GM12891 (cell line): ENCODE measurements at regions not wholly inside any gene's neighbourhood (a gene's known extent, or its start where the extent isn't known, plus 50 kb on each side); places are given as distances from the start of the nearest gene placed in this dataset.

ENCODE experiments used
- PAX5 ChIP-seq: IDR thresholded peaks from 2 replicates; pipeline ENCODE4 v1.6.1; 2011; ENCODE audit warnings: low read length, moderate library complexity, mild to moderate bottlenecking; ENCODE audit not compliant: insufficient read depth, severe bottlenecking
- POLR2A ChIP-seq: IDR thresholded peaks from 2 replicates; pipeline ENCODE4 v1.6.1; 2011; ENCODE audit warnings: low read depth, low read length, control low read depth
- POLR2AphosphoS5 ChIP-seq: IDR thresholded peaks from 2 replicates; pipeline ENCODE4 v1.6.1; 2011; ENCODE audit warnings: low read depth, low read length, control low read depth
- POU2F2 ChIP-seq: IDR thresholded peaks from 2 replicates; pipeline ENCODE4 v1.6.1; 2011; ENCODE audit warnings: low read depth, mild to moderate bottlenecking, control low read depth, low read length, moderate library complexity
- SPI1 ChIP-seq: IDR thresholded peaks from 2 replicates; pipeline ENCODE4 v1.6.1; 2011; ENCODE audit warnings: low read depth, low read length, control low read depth
- TAF1 ChIP-seq: IDR thresholded peaks from 2 replicates; pipeline ENCODE4 v1.6.1; 2011; ENCODE audit warnings: low read depth, low read length, control low read depth

DNA sequence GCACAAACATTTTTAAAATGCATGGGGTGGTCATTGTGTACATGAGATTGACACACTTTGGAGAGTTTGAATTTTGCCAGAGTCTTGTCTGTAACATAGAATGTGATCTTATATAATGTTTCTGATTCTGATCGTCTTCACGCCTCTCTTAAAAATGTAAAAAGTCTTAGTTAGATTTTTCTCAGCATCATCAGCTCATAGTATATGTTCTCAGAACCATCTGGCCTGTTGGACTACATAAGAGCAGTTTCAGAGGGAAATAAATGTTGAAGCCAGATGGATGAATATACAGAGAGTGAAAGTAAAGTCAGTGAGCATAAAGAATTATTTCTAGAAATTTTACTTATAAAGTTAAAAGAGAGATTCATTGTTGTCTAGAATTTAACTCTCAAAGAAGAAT, 789.9 kb upstream of the MIR17HG start:
- no peak for TF ChIP-seq TAF1
- no peak for TF ChIP-seq POLR2A
- TF ChIP-seq POLR2AphosphoS5: no peak
- TF ChIP-seq PAX5: no peak
- no peak for TF ChIP-seq SPI1
- TF ChIP-seq POU2F2: no peak
